HepG2 (cell line): ENCODE measurements at regions not wholly inside any gene's neighbourhood (a gene's known extent, or its start where the extent isn't known, plus 50 kb on each side); places are given as distances from the start of the nearest gene placed in this dataset.

Experiments used
- ATAC-seq: fragments of 200-7000 bp; cut with Tn5 transposase; 3 replicates; pipeline ENCODE4 v1.9.1; 2020; ENCODE audit warnings: mild to moderate bottlenecking, moderate library complexity
- BruUV-seq: library from RNA; stranded (reverse); fragments of 400-500 nt; replicated peaks from 2 replicates; lab custom pipeline; 2021; lab: Mats Ljungman, UMichigan
- CTCF ChIA-PET: fragments of 300-600 bp; formaldehyde crosslinking; extraction: SDS; loops from one replicate; lab custom pipeline; 2021; ENCODE audit warnings: low total read pairs, inconsistent platforms, low intra/inter-chr PET ratio; lab: Yijun Ruan, JAX
- POLR2A ChIA-PET: fragments of 350-600 bp; sonication (Branson Sonifier 250); formaldehyde crosslinking; loops from one replicate; lab custom pipeline; 2020; ENCODE audit warnings: antibody characterized with exemption, inconsistent platforms; lab: Yijun Ruan, JAX
- DNase-seq: peaks from one replicate; pipeline ENCODE4 v3.0.0-alpha.2; 2015; ENCODE audit warnings: low spot score
- FAIRE-seq: peaks from 3 replicates; lab custom pipeline; 2011; peaks lifted over from hg19 to GRCh38; lab: Jason Lieb, UNC
- H2AFZ ChIP-seq: one replicate; pipeline ENCODE4 v1.6.1; 2011; ENCODE audit warnings: low read length, inconsistent platforms
- H3K27ac ChIP-seq: fragments of 300-600 bp; 3 replicates; pipeline ENCODE4 v1.8.0; 2011; ENCODE audit warnings: mixed run types, mild to moderate bottlenecking, mixed read lengths, low read length, inconsistent platforms; ENCODE audit not compliant: insufficient read depth; ENCODE audit errors: extremely low read length
- H3K27me3 ChIP-seq, 2 experiments: fragments of 200-600 bp in 1 of 2; 2 replicates in 1 of 2; 3 replicates in 1 of 2; pipeline versions ENCODE4 v1.6.0 to v1.8.0; 2011; ENCODE audit warnings: low read length in 2 of 2, mild to moderate bottlenecking in 2 of 2, moderate library complexity in 2 of 2, inconsistent platforms in 1 of 2; ENCODE audit not compliant: insufficient read depth in 2 of 2, control insufficient read depth in 1 of 2
- H3K36me3 ChIP-seq, 2 experiments: fragments of 200-600 bp in 1 of 2; replicated peaks in 1 of 2; 2 replicates in 1 of 2; 3 replicates in 1 of 2; pipeline versions ENCODE4 v1.5.1 to v1.8.0; 2011; ENCODE audit warnings: low read length in 2 of 2, inconsistent platforms in 1 of 2; ENCODE audit not compliant: insufficient read depth in 2 of 2, control insufficient read depth in 1 of 2
- H3K4me1 ChIP-seq: 2 replicates; pipeline ENCODE4 v1.5.1; 2012; ENCODE audit warnings: low read length, inconsistent platforms; ENCODE audit not compliant: insufficient read depth
- H3K4me2 ChIP-seq: 2 replicates; pipeline ENCODE4 v1.6.0; 2011; ENCODE audit warnings: low read depth, low read length, inconsistent platforms
- H3K4me3 ChIP-seq, 3 experiments: fragments of 200-600 bp in 1 of 3; sonication (generic), shearing (Covaris generic) in 1 of 3; replicated peaks in 1 of 3; 2 replicates each; pipeline ENCODE4 v1.5.1; 2011 to 2016; ENCODE audit warnings: low read length in 3 of 3, inconsistent platforms in 2 of 3, low read depth in 2 of 3, mild to moderate bottlenecking in 2 of 3, control low read depth in 1 of 3, mixed read lengths in 1 of 3; ENCODE audit not compliant: insufficient read depth in 1 of 3
- H3K79me2 ChIP-seq: one replicate; pipeline ENCODE4 v1.6.1; 2011; ENCODE audit warnings: low read length, inconsistent platforms; ENCODE audit not compliant: insufficient read depth
- H3K9ac ChIP-seq: 2 replicates; pipeline ENCODE4 v1.6.0; 2011; ENCODE audit warnings: mild to moderate bottlenecking, low read depth, low read length, inconsistent platforms; ENCODE audit not compliant: insufficient read depth
- H3K9me3 ChIP-seq: 2 replicates; pipeline ENCODE4 v1.5.1; 2012; ENCODE audit warnings: mild to moderate bottlenecking, low read length
- H4K20me1 ChIP-seq: 2 replicates; pipeline ENCODE4 v1.6.0; 2011; ENCODE audit warnings: inconsistent platforms, mild to moderate bottlenecking, low read length, moderate library complexity; ENCODE audit not compliant: insufficient read depth
- NONO ChIP-seq, 2 experiments: fragments of 450-650 bp in 1 of 2; sonication (generic) in 1 of 2; formaldehyde crosslinking in 1 of 2; IDR thresholded peaks in 1 of 2; conservative IDR thresholded peaks in 1 of 2; 2 replicates each; pipeline versions ENCODE4 v1.6.1 to v1.8.0; 2017 to 2022; ENCODE audit warnings: mild to moderate bottlenecking in 1 of 2, missing genetic modification reagents in 1 of 2, moderate library complexity in 1 of 2
- RERE ChIP-seq: IDR thresholded peaks from 2 replicates; pipeline ENCODE4 v1.6.1; 2016; ENCODE audit warnings: low read depth, missing genetic modification reagents, missing compliant biosample characterization
- SRF ChIP-seq: IDR thresholded peaks from 2 replicates; pipeline ENCODE4 v1.6.1; 2011; ENCODE audit warnings: mild to moderate bottlenecking, low read depth, low read length, moderate library complexity
- YEATS2 ChIP-seq: sonication (generic); formaldehyde crosslinking; IDR thresholded peaks from 2 replicates; pipeline ENCODE4 v1.4.0; 2020; ENCODE audit warnings: missing genetic modification reagents, borderline replicate concordance
- ZNF256 ChIP-seq: sonication (generic); formaldehyde crosslinking; conservative IDR thresholded peaks from 2 replicates; pipeline ENCODE4 v1.4.0; 2020; ENCODE audit warnings: missing genetic modification reagents
- in situ Hi-C: cut with HindIII; loops from 2 replicates; pipeline ENCODE4 v1.10.0; 2017; ENCODE audit warnings: low pct_unique_long_range_greater_than_20kb; ENCODE audit not compliant: extremely low pct_ligation_motif_present
- intact Hi-C: fragments of 100-400 bp; cut with micrococcal nuclease; formaldehyde crosslinking; loops from one replicate; pipeline ENCODE4 v1.10.0; 2022; ENCODE audit not compliant: unreplicated experiment

GRCh38 chr11:129533395-129533794 lies 157.7 kb downstream of the BARX2 start:
- FAIRE-seq: no peak
- no peaks in the 10 kb centered on the region for H3K79me2 ChIP-seq
- ChIA-PET POLR2A (no interaction called here), CTCF (no interaction called here)
- in situ Hi-C loops: no loop called here
- no peak overlapping the region for H3K4me2 ChIP-seq
- H3K27me3 ChIP-seq: peaks cover 0 to 2% of the 10 kb centered on the region in 2 experiments; a peak in 3 of 5 replicates
- no peak for DNase-seq
- no peak overlapping the region for H2AFZ ChIP-seq
- H3K27ac ChIP-seq: no peak overlapping the region
- BruUV-seq: no TSS peak
- no peak for ATAC-seq
- no peak overlapping the region for H3K4me3 ChIP-seq
- TF ChIP-seq NONO (IDR thresholded peaks at IDR 0.05) (no peak), NONO (CRISPR knock-in tag; conservative IDR thresholded peaks at IDR 0.05) (no peak), ZNF256 (CRISPR knock-in tag) (no peak), YEATS2 (CRISPR knock-in tag) (no peak), RERE (no peak), SRF (no peak)
- intact Hi-C loops: no loop called here
- H3K9ac ChIP-seq: no peak overlapping the region
- H3K9me3 ChIP-seq: peaks cover 20% of the 10 kb centered on the region
- peaks cover 26% of the 10 kb centered on the region for H3K4me1 ChIP-seq
- no peaks in the 10 kb centered on the region for H4K20me1 ChIP-seq
- no peaks in the 10 kb centered on the region for H3K36me3 ChIP-seq
